Activated CD4-positive, alpha-beta T cell treated with anti-CD3 and anti-CD28 coated beads, Interleukin-2, Interleukin-6, amounts not matched to agents 100 ng/mL and 50 ng/mL, durations not matched to agents 16 hours and 8 hours (primary cell): ENCODE measurements at regions not wholly inside any gene's neighbourhood (a gene's known extent, or its start where the extent isn't known, plus 50 kb on each side); places are given as distances from the start of the nearest gene placed in this dataset.

Experiments used
- DNase-seq: peaks from one replicate; pipeline ENCODE4 v3.0.0-alpha.2; 2020

- peak; percentile 34 for DNase-seq
These were observed 96.3 kb upstream of the NOCT start for GRCh38 chr4:138919094-138919936.

GRCh38 chr4:138918169-138918869 lies 97.3 kb upstream of the NOCT start:
- no peak for DNase-seq

GRCh38 chr4:138916763-138917162 lies 98.8 kb upstream of the NOCT start:
- no peak for DNase-seq

- no peak for DNase-seq
These were observed 99.8 kb upstream of the NOCT start for GRCh38 chr4:138915756-138916155.

GRCh38 chr4:138912704-138913340 lies 102.8 kb upstream of the NOCT start:
- no peak for DNase-seq

- DNase-seq, result no peak
These were observed 103.5 kb upstream of the NOCT start for GRCh38 chr4:138911909-138912703.

GRCh38 chr4:138910914-138911336 lies 104.7 kb upstream of the NOCT start:
- no peak for DNase-seq

GRCh38 chr4:138910195-138910913 lies 105.2 kb upstream of the NOCT start:
- DNase-seq, result no peak

GRCh38 chr4:138909587-138909986 lies 106.0 kb upstream of the NOCT start:
- no peak for DNase-seq

- no peak for DNase-seq
These were observed 107.4 kb upstream of the NOCT start for GRCh38 chr4:138908134-138908533.

GRCh38 chr4:138907174-138907573 lies 108.4 kb upstream of the NOCT start:
- no peak for DNase-seq

- DNase-seq, result no peak
These were observed 110.8 kb upstream of the NOCT start for GRCh38 chr4:138904793-138905192.

- DNase-seq, result no peak
These were observed 112.4 kb upstream of the NOCT start for GRCh38 chr4:138903185-138903584.

GRCh38 chr4:138902705-138903104 lies 112.9 kb upstream of the NOCT start:
- no peak for DNase-seq

GRCh38 chr4:138901177-138901576 lies 114.4 kb upstream of the NOCT start:
- no peak for DNase-seq

GRCh38 chr4:138899999-138900398 lies 115.6 kb upstream of the NOCT start:
- no peak for DNase-seq

- no peak for DNase-seq
These were observed 117.3 kb upstream of the NOCT start for GRCh38 chr4:138898282-138898681.

GRCh38 chr4:138897811-138898226 lies 117.8 kb upstream of the NOCT start:
- peak; percentile 52 for DNase-seq

GRCh38 chr4:138894709-138895108 lies 120.9 kb upstream of the NOCT start:
- no peak for DNase-seq

GRCh38 chr4:138894011-138894410 lies 121.6 kb upstream of the NOCT start:
- DNase-seq, result no peak

GRCh38 chr4:138892483-138893407 lies 122.8 kb upstream of the NOCT start:
- DNase-seq, result peak; percentile 62
